ENCODE measurements at regions not wholly inside any gene's neighbourhood (a gene's known extent, or its start where the extent isn't known, plus 50 kb on each side); places are given as distances from the start of the nearest gene placed in this dataset.

GRCh38 chr3:117528688-117529087, 819.1 kb downstream of the TUSC7 start:
- TF ChIP-seq CTCF (IDR thresholded peaks at IDR 0.05; ENCODE audit: low read length) (no peak), EZH2phosphoT487 (IDR thresholded peaks at IDR 0.05; ENCODE audit: low read length) (no peak), EZH2 (optimal IDR thresholded peaks at IDR 0.05; ENCODE audit: low read depth, low read length) (no peak)

All from MM.1S (cell line).